ENCODE measurements at regions not wholly inside any gene's neighbourhood (a gene's known extent, or its start where the extent isn't known, plus 50 kb on each side); places are given as distances from the start of the nearest gene placed in this dataset.

- TF ChIP-seq, protein P1, sequence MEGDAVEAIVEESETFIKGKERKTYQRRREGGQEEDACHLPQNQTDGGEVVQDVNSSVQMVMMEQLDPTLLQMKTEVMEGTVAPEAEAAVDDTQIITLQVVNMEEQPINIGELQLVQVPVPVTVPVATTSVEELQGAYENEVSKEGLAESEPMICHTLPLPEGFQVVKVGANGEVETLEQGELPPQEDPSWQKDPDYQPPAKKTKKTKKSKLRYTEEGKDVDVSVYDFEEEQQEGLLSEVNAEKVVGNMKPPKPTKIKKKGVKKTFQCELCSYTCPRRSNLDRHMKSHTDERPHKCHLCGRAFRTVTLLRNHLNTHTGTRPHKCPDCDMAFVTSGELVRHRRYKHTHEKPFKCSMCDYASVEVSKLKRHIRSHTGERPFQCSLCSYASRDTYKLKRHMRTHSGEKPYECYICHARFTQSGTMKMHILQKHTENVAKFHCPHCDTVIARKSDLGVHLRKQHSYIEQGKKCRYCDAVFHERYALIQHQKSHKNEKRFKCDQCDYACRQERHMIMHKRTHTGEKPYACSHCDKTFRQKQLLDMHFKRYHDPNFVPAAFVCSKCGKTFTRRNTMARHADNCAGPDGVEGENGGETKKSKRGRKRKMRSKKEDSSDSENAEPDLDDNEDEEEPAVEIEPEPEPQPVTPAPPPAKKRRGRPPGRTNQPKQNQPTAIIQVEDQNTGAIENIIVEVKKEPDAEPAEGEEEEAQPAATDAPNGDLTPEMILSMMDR (IDR thresholded peaks at IDR 0.05; ENCODE audit: low read depth, low read length): no peak
- no peak overlapping the region for H3K4me3 ChIP-seq (ENCODE audit: low read depth, low read length)
Measured at GRCh38 chr7:118312966-118313365, 88.5 kb downstream of the ANKRD7 start.

- TF ChIP-seq, protein P1 (IDR thresholded peaks at IDR 0.05; ENCODE audit: low read depth, low read length): no peak
- no peak overlapping the region for H3K4me3 ChIP-seq (ENCODE audit: low read depth, low read length)
Measured at GRCh38 chr7:118324790-118325449, 100.4 kb downstream of the ANKRD7 start.

DNA sequence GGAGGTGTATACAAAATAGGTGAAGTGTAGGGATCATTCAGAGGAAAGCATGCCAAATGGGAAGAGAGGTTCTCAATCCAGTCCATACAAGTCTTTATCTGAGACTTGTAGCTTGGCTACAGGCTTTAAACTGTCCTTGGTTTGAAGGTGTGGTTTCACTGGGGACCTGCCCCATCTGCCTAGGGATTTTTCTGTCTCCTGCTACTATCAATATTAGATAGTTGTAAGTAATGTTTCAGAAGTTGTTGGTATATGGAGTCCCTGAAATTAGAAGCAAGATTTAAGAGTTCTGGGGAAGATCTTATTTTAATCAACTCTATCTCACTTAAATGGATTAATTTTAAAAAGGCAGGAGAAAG, 100.9 kb downstream of the ANKRD7 start:
- TF ChIP-seq, protein P1 (IDR thresholded peaks at IDR 0.05; ENCODE audit: low read depth, low read length): no peak
- H3K4me3 ChIP-seq (ENCODE audit: low read depth, low read length): no peak overlapping the region

- H3K4me3 ChIP-seq (ENCODE audit: low read depth, low read length): no peak overlapping the region
- TF ChIP-seq, protein P1 (IDR thresholded peaks at IDR 0.05; ENCODE audit: low read depth, low read length): no peak
Measured at GRCh38 chr7:118327174-118327573, 102.7 kb downstream of the ANKRD7 start.

- no peak overlapping the region for H3K4me3 ChIP-seq (ENCODE audit: low read depth, low read length)
Measured at GRCh38 chr7:118328505-118329211, 104.2 kb downstream of the ANKRD7 start.

GRCh38 chr7:118330388-118330787, 105.9 kb downstream of the ANKRD7 start:
- TF ChIP-seq, protein P1 (IDR thresholded peaks at IDR 0.05; ENCODE audit: low read depth, low read length): no peak
- no peak overlapping the region for H3K4me3 ChIP-seq (ENCODE audit: low read depth, low read length)

More at GRCh38 chr7:118328505-118329211, 104.2 kb downstream of the ANKRD7 start:
- TF ChIP-seq, protein P1 (IDR thresholded peaks at IDR 0.05; ENCODE audit: low read depth, low read length): no peak

DNA sequence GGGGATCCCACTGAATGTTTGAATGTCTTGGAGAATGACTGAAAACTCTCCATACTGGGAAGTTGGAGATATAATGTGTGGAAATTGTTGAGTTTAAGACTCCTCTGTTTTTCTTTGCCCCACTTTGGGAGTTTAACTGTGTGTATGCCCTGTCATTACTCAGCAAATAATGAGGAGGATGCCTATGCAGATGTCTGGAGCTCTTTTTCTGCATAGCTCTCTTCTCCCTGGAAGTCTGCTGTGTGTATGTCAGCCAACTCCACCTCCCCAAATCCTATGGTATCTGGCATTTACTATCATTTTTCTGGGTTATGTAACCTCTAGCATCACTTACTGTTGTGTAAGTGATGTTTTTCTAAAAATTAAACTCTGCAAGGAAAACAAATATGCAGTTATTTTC, 122.2 kb downstream of the ANKRD7 start:
- H3K4me3 ChIP-seq (ENCODE audit: low read depth, low read length): no peak overlapping the region
- TF ChIP-seq, protein P1 (IDR thresholded peaks at IDR 0.05; ENCODE audit: low read depth, low read length): no peak
